HG03064 (cell line): ENCODE measurements at regions not wholly inside any gene's neighbourhood (a gene's known extent, or its start where the extent isn't known, plus 50 kb on each side); places are given as distances from the start of the nearest gene placed in this dataset.
"Not testable (repeated sequence)": the region's sequence is repeated elsewhere in the genome, so short reads cannot be mapped to it uniquely, and the experiment has no call there.

Experiments
- ATAC-seq: cut with Tn5 transposase; IDR thresholded peaks from one replicate; pipeline ENCODE4 v1.9.1; 2021; ENCODE audit warnings: low read depth; ENCODE audit not compliant: unreplicated experiment

DNA sequence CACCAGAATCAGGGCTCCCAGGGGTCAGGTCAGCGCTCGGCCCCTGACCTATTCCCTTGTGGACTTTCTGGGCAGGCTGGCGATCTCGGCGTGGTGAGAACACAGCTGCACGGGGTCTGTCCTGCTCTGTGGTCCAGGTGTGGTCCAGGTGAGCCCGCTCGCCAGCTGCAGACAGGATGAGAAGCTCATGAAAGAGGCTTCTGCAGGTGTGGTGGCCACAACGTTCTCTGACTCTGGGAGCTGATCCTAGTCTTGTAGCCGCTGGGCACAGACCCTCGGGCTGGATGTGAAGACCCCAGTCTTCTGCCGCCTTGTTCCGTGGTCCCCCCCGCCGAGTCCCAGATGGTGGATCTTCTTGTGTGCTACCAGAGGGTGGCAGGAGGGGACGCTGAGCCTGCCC is 129.7 kb downstream of the RTP5 start:
- no peak for ATAC-seq

DNA sequence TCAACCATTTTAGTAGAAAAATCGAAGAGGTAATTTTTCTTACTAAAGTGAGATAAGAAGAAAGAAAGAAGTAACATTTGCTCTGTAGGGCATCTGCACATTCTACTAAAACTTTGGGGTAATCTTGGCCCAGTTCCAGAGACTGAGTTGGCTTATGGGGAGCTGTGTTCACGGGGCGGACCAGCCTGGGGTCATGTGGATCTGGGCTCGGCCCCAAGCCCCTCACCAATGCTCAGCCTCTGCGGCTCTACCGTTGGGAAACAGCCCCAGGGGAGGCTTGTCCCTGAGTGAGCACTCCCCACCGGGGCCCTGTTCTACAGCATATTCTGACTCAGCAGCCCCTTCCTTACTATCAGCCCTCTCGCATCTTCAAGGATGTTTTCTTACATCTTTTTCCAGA is 132.3 kb downstream of the RTP5 start:
- no peak for ATAC-seq

DNA sequence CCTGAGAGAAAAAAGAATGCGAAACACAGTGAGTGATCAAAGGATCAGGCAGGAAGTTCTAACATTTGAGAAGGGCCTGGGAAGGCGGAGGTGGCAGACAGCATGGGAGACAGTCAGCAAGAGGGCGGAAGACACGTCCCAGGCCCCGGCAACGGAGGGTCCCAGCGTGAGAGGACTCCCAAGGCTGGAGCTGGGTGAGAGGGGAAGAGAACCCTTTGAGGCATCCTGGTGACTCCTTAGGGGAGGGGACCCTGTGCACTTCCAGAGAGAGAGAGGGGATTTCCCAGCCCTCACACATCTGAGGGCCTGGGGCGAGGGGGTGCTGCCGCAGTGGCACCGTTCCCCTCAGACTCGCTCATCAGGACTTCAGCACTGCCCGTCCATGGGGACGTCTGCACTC is 133.4 kb downstream of the RTP5 start:
- ATAC-seq, result no peak

DNA sequence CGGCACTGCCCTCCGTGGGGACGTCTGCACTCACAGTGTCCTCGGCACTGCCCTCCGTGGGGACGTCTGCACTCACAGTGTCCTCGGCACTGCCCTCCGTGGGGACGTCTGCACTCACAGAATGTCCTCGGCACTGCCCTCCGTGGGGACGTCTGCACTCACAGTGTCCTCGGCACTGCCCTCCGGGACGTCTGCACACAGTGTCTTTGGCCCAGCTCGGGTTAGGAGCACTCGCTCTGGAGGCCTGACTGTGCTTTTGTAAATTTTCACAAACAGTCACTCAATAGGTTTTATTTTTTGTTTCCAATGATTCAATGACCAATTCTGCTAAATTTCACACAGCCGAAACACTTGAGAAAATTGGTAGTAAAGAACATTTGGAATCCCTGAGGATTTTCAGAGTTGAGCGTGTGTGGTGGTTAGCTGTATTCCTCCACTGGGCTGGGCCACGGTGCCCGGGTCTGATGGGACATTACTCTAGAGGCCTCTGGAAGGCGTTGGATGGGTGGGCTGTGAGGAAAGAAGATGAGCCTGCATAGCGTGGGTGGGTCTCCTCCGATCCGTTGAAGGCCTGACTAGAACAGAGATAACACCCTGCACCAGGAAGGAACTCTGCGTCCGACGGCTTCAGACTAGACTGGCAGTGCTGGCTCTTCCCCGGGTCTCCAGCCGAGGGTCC is 134.8 kb downstream of the RTP5 start:
- ATAC-seq, result no peak

DNA sequence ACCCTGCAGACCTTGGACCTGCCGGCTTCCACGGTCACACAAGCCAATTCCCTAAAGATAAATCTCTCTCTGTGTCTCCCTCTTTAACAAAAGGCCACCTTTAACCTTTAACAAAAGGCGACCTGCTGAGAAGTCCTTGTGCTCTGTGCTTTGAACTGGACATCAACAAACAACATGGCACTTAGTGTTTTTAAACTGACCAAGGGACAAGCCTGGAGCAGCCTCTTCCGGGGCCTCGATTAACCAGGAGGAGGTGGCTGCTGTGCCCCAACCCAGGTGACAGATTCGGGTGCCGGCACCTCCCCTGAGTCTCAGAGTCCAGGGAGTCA is 135.3 kb downstream of the RTP5 start:
- ATAC-seq, result no peak

DNA sequence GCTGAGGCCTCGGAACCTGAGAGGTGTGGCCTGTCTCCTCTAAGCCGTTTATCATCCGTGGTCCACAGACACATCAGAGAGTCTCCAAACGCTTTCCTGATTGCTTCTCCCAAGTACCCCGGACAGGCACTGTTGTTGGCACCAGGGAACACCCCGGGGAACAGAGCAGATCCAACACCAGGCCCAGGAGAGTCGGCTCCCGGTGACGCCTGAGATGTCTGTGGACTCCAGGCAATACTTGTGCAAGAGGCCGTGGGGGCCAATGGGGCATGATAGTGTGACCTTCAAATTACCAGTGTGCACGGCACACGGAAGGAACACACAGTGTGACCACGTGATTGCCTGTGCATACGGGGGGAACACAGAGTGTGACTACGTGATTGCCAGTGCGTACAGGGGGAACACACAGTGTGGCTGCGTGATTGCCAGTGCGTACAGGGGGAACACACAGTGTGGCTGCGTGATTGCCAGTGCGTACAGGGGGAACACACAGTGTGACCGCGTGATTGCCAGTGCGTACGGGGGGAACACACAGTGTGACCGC is 136.6 kb downstream of the RTP5 start:
- not testable (repeated sequence) for ATAC-seq

DNA sequence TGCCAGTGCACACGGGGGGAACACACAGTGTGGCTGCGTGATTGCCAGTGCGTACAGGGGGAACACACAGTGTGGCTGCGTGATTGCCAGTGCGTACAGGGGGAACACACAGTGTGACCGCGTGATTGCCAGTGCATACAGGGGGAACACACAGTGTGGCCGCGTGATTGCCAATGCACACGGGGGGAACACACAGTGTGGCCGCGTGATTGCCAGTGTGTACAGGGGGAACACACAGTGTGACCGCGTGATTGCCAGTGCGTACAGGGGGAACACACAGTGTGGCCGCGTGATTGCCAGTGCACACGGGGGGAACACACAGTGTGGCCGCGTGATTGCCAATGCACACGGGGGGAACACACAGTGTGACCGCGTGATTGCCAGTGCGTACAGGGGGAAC is 139.4 kb downstream of the RTP5 start:
- not testable (repeated sequence) for ATAC-seq

DNA sequence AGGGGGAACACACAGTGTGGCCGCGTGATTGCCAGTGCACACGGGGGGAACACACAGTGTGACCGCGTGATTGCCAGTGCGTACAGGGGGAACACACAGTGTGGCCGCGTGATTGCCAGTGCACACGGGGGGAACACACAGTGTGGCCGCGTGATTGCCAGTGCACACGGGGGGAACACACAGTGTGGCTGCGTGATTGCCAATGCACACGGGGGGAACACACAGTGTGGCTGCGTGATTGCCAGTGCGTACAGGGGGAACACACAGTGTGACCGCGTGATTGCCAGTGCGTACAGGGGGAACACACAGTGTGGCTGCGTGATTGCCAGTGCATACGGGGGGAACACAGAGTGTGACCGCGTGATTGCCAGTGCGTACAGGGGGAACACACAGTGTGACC is 140.3 kb downstream of the RTP5 start:
- ATAC-seq, result not testable (repeated sequence)

DNA sequence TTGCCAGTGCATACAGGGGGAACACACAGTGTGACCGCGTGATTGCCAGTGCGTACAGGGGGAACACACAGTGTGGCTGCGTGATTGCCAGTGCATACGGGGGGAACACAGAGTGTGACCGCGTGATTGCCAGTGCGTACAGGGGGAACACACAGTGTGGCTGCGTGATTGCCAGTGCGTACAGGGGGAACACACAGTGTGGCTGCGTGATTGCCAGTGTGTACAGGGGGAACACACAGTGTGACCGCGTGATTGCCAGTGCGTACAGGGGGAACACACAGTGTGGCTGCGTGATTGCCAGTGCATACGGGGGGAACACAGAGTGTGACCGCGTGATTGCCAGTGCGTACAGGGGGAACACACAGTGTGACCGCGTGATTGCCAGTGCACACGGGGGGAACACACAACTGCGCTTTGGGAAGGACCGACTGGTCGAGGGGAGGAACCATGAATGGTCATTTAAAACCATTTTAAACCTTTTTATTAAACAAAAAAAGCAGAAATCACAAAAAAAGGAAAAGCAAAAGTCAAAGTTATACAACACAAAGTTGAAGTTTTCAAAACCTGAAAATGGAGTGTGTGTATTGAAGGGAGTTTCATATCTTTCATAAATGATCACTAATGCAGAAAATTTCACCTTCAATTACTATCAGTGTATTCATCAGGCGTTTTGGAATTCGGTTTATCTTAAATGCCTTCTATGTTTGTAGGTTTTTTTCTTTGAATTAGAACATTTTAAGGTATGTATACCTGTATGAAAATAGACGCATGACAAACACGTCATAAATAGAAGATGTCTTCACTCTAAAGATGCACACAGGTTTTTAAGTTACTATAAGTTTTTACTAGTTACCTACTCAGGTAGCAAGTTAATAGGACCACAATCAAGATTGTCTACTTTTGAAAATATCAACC is 141.0 kb downstream of the RTP5 start:
- not testable (repeated sequence) for ATAC-seq

DNA sequence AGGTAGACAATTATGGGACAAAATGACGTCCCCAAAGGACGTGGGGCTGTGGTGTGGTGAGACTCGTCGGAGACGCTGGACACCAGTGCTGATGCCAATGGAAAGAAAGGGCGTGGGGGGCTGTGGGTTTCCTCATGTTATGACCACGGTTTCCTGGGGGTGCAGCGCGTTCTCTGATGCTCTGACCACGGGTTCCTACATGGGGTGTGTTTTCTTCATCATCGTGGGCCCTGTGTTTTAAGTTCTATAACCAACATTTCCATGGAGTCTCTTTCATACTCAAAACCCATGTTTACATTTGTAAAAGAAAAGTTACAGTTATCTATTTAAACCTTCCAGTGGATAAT is 141.6 kb downstream of the RTP5 start:
- ATAC-seq, result no peak

DNA sequence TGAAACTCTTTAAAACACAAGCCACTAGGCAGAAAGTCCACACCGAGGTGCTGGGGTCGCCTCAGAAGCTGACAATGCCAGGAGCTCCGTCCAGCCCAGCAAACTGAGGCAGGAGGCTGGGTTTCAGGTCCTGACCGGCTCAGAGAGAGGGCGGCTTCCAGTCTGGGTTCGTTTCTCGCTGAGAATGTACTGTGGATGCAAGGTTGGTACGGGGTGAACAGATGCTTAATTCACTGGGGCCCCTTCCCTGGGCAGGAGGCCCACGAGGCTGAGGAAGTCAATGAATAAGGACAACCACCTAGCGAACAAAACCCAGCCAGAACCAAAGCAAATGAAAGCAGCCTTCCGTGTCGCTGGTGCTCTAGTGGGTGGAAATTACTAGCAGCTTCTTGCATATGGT is 142.0 kb downstream of the RTP5 start:
- no peak for ATAC-seq

DNA sequence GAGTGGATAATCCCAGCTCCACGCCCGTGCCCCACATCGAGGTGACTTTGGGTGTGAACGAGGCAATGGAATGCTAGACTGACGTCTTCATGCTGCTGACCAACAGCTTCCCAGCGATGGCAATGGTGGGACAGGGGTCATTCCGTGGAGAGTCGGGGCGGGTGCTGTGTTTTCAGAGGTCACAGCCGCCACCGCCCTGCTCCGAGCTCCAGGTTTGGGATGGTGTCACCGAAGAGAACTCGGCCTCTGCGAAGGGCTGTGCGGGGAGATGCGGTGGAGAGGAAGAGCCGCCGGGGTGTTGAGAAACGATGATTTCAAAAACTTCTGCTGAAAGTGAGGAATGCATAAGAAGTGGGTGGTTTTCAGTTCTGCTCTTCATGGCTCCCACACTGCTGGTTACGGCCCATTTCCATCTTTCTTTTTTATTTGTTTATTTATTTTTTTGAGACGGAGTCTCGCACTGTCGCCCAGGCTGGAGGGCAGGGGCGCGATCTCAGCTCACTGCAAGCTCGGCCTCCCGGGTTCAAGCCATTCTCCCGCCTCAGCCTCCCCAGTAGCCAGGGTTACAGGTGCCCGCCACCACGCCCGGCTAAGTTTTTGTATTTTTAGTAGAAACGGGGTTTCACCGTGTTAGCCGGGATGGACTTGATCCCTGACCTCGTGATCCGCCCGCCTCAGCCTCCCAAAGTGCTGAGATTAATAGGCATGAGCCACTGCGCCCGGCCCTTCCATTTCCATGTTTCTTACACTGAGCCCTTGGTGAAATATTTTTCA is 142.6 kb downstream of the RTP5 start:
- no peak for ATAC-seq

DNA sequence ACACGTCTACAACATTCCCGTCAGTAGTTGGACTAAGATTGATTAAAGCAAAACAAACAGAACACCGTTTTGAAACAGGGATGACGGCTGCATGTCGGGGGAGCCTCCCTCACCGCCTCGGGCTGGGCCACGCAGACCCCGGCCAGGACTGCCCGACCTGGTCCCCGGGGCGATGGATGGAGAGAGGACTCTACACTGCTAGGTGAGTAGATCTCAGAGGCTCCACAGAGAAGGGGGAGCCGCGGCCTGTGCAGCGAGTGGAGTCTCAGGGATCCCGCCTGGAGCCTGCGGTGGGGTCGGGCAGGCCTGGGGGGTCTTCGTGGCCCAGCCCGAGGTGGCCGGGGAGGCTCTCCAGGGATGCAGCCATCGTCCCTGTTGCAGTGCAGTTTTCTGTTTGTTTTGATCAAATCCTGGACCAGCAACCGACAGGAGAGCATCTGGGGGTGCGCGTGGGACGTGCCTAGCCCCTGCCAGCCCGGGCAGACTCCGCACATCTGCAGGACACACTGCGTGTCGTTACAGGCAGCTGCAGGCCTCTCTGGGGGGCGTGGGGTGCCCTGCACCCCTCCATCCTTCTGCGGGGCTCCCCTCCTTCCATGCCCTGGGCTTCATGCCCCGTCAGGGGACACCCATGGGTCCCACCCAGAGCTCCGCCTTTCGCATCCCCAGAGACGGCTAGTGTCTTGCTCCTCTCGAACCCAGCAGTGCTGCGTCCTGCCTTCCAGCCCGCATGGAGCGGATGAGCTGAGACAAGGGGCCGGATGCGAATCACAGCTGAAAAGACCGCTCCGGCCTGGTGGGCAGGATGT is 143.6 kb downstream of the RTP5 start:
- ATAC-seq, result no peak

DNA sequence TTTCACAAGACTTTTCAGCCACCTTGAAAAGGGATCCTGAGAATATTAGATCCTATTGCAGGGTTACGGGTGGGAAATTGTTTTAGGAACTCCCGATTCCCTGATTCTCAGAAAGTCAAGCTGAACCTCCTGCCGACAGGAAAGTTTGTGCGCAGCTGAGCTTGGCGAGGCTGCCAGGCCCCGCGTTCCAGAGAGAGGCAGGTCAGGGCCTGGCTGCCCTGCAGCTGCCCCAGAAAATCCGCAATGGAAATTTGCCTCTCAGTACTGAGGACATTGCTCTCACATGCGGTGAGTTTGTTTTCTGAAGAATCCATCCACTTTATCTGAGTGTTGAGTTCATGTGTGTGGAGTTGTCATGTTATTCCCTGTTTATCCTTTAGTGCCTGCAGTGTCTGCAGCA is 144.2 kb downstream of the RTP5 start:
- no peak for ATAC-seq

DNA sequence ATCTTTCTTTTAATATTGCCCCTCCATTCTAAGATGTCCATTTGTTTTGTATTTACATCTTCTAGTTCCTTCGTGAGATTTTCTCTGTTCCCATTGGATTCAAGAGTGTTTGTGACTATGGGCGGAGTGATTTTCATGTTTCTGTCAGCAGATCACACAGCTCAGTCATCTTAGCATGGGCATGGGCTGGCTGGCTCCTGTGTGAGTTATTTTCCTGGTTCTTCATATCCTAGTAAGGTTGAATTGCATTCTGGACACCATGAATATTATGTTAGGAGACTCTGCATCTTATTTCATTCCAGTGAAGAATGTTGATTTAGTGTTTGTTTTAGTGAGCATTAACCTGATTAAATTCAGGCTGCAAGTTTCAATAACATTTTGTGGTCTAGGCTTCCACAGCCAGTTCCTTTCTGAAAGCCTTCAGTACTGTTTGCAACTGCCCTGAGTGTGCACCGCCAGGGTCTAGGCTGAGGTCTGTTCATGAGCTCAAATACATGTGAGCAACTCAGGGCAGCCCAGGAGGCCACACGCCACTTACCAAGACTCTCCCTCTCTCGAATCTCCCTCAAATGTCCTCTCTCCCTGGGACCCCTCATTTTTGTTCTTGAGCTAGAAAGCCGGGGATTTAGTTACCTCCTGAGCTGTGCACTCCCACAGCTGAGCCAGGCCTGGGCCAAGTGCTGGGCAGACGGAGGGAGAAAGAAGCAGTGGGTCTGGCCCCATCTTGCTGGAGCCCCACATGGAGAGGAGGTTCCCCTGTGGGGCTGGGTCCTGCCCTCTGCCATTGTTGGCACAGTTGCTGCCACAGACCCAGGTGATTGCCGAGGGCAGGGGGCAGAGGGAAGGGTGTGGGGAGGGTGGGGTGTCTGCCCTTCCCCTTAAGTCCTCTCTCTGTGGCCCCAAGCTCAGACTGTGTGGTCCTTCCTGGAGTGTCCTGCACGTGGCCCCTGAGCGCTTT is 145.9 kb downstream of the RTP5 start:
- ATAC-seq, result no peak

DNA sequence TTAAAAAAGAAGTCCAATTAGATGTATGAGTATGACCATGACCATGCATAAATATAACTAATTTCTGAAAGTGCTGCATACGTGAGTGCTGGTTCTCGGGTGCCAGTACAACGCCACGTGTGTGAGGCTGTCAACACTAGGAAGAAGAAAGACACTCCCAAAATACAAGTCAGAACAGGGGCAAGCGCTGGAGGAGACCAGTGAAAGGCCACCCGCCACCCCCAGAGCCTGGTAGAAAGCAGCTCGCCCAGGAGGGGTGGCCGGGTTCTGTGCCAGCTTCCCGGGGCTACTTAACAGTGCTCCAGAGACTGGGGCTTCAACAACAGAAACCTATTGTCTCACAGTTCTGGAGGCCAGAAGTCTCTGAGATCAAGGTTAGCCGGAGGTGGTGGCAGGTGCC is 147.6 kb downstream of the RTP5 start:
- no peak for ATAC-seq

DNA sequence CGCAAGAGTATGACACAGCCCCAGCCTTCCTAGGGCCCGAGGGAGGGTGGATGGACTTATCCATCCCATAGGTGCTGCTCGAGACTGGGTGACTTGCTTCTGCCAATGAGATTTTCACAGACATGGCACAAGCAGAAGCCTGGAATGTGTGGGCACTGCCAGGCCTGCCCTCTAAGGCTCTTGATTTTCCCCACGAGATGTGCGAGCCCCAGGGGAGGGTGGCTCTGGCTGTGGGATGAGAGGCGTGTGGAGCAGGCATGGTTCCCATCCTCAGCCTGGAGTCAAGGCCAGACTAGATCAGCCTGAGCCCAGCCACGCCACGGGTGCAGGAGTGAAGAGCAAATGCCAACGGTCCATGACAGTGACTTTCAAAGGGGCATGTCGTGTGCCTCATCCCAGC is 148.9 kb downstream of the RTP5 start:
- ATAC-seq, result not testable (repeated sequence)

DNA sequence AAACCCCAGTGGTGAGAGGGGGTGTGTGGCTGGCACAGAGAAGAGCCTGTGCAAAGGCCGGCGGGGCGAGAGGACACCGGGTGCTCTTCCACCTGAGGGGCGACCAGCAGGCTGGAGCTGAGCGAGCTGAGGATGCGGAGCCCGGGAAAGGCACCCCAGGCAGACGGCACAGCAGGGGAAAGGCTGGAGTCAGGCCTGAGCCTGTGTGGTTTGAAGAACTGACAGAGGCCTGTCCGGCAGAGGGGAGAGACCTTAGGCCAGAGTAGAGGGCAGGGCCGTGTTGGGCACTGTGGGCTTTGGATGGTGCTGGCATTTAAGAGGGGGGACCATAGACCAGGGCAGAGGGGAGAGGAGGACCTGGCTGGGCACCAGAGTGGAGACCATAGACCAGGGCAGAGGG is 149.8 kb downstream of the RTP5 start:
- no peak for ATAC-seq
